MCF 10A (cell line): ENCODE measurements at regions not wholly inside any gene's neighbourhood (a gene's known extent, or its start where the extent isn't known, plus 50 kb on each side); places are given as distances from the start of the nearest gene placed in this dataset.
A peak's percentile ranks its signal among the peaks of the same experiment; 100 is the strongest.

Source experiments
- BruUV-seq: library from RNA; stranded (reverse); fragments of 400-500 nt; replicated peaks from 2 replicates; lab custom pipeline; 2021; lab: Mats Ljungman, UMichigan
- CTCF ChIA-PET: fragments of 300-600 bp; sonication (Branson Sonifier 250); formaldehyde crosslinking; extraction: SDS; loops from one replicate; lab custom pipeline; 2021; ENCODE audit warnings: antibody characterized with exemption, inconsistent platforms; lab: Yijun Ruan, JAX
- POLR2A ChIA-PET: fragments of 300-600, 350-650 bp; sonication (Branson Sonifier 250); formaldehyde crosslinking; extraction: SDS; loops from one replicate; lab custom pipeline; 2020; ENCODE audit warnings: antibody characterized with exemption, inconsistent platforms; lab: Yijun Ruan, JAX
- DNase-seq: peaks from one replicate; pipeline ENCODE4 v3.0.0-alpha.2; 2018; ENCODE audit not compliant: unreplicated experiment
- H3K27ac Mint-ChIP-seq: one replicate; pipeline ENCODE4 v1.8.0; 2022; ENCODE audit warnings: mild to moderate bottlenecking, low read depth, mixed read lengths; ENCODE audit not compliant: unreplicated experiment
- H3K27me3 Mint-ChIP-seq: one replicate; pipeline ENCODE4 v1.8.0; 2022; ENCODE audit warnings: mixed read lengths; ENCODE audit not compliant: insufficient read depth, unreplicated experiment
- H3K36me3 Mint-ChIP-seq: one replicate; pipeline ENCODE4 v1.8.0; 2022; ENCODE audit warnings: mild to moderate bottlenecking, moderate library complexity, mixed read lengths; ENCODE audit not compliant: insufficient read depth, unreplicated experiment
- H3K4me1 Mint-ChIP-seq: one replicate; pipeline ENCODE4 v1.8.0; 2022; ENCODE audit warnings: mixed read lengths; ENCODE audit not compliant: insufficient read depth, unreplicated experiment
- H3K4me3 Mint-ChIP-seq: one replicate; pipeline ENCODE4 v1.8.0; 2022; ENCODE audit warnings: mild to moderate bottlenecking, moderate library complexity, mixed read lengths; ENCODE audit not compliant: unreplicated experiment
- H3K9me3 Mint-ChIP-seq: one replicate; pipeline ENCODE4 v1.8.0; 2022; ENCODE audit warnings: mixed read lengths; ENCODE audit not compliant: unreplicated experiment
- intact Hi-C: fragments of 100-400 bp; cut with micrococcal nuclease; formaldehyde crosslinking; loops from 2 replicates; pipeline ENCODE4 v1.14.1; 2022
- TF ChIP-seq, protein P1 (sequence below): fragments of 200-600 bp; IDR thresholded peaks from one replicate; pipeline ENCODE4 v1.8.0; 2022; ENCODE audit warnings: antibody characterized with exemption, mild to moderate bottlenecking; ENCODE audit not compliant: unreplicated experiment

DNA sequence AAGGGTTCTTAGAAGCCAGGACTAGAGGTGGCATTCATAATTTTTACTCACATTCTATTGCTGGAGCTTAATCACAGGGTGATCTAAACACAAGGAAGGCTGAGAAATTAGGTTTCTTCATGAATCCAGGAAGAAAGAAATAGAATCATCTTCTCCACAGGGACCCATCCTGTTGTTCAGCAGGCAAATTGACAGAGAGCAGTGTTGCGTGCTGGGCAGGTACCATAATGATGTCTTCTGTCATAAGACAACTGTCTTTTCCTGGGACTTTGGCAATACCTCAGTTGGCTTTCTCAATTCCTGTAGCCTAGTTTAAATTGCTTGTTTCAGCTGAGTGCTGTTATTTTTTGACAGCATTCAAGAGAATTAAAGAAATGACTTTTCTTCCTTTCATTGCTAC lies 468.0 kb upstream of the SYT1 start:
- H3K4me1 Mint-ChIP-seq, result no peaks in the 10 kb centered on the region
- POLR2A ChIA-PET, result interaction anchor here (0.8 kb wide), 1 partner anchor 8 kb away, joined by 3 read pairs; no protein-coding TSS in a partner anchor
- no peak overlapping the region for H3K27ac Mint-ChIP-seq
- CTCF ChIA-PET, result interaction anchor here (1.3 kb wide), 1 partner anchor 8 kb away, joined by 4 read pairs; no protein-coding TSS in a partner anchor
- no peak overlapping the region for H3K4me3 Mint-ChIP-seq
- DNase-seq, result no peak
- intact Hi-C loops, result loop anchor here (10.0 kb wide), 1 partner anchor 168 kb away; no protein-coding TSS in a partner anchor
- BruUV-seq, result no TSS peak
- H3K27me3 Mint-ChIP-seq, result no peaks in the 10 kb centered on the region
- no peaks in the 10 kb centered on the region for H3K9me3 Mint-ChIP-seq
- TF ChIP-seq, protein P1, sequence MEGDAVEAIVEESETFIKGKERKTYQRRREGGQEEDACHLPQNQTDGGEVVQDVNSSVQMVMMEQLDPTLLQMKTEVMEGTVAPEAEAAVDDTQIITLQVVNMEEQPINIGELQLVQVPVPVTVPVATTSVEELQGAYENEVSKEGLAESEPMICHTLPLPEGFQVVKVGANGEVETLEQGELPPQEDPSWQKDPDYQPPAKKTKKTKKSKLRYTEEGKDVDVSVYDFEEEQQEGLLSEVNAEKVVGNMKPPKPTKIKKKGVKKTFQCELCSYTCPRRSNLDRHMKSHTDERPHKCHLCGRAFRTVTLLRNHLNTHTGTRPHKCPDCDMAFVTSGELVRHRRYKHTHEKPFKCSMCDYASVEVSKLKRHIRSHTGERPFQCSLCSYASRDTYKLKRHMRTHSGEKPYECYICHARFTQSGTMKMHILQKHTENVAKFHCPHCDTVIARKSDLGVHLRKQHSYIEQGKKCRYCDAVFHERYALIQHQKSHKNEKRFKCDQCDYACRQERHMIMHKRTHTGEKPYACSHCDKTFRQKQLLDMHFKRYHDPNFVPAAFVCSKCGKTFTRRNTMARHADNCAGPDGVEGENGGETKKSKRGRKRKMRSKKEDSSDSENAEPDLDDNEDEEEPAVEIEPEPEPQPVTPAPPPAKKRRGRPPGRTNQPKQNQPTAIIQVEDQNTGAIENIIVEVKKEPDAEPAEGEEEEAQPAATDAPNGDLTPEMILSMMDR, result no peak
- no peaks in the 10 kb centered on the region for H3K36me3 Mint-ChIP-seq

GRCh38 chr12:78398750-78399149 lies 465.8 kb upstream of the SYT1 start:
- BruUV-seq, result no TSS peak
- H3K27ac Mint-ChIP-seq, result no peak overlapping the region

GRCh38 chr12:78402366-78403134 lies 462.0 kb upstream of the SYT1 start:
- TF ChIP-seq, protein P1, result no peak
- no TSS peak for BruUV-seq
- ChIA-PET POLR2A (no interaction called here), CTCF (interaction anchor here (0.9 to 1.6 kb wide), 3 partner anchors 9 to 19 kb away, joined by 3 read pairs; no protein-coding TSS in a partner anchor)
- intact Hi-C loops, result no loop called here
- H3K36me3 Mint-ChIP-seq, result no peaks in the 10 kb centered on the region
- H3K27ac Mint-ChIP-seq, result peak overlapping the region; percentile 30
- no peaks in the 10 kb centered on the region for H3K27me3 Mint-ChIP-seq
- no peaks in the 10 kb centered on the region for H3K9me3 Mint-ChIP-seq
- H3K4me3 Mint-ChIP-seq, result no peak overlapping the region
- no peak for DNase-seq
- peaks cover 9% of the 10 kb centered on the region for H3K4me1 Mint-ChIP-seq

More at GRCh38 chr12:78398750-78399149, 465.8 kb upstream of the SYT1 start:
- DNase-seq, result no peak
- Mint-ChIP-seq H3K4me3 (no peak overlapping the region), H3K9me3 (no peaks in the 10 kb centered on the region), H3K27me3 (no peaks in the 10 kb centered on the region), H3K36me3 (no peaks in the 10 kb centered on the region), H3K4me1 (peaks cover 9% of the 10 kb centered on the region)
- POLR2A ChIA-PET, result no interaction called here
- CTCF ChIA-PET, result interaction anchor here (0.8 kb wide), 1 partner anchor 947 kb away, joined by 3 read pairs; no protein-coding TSS in a partner anchor
- TF ChIP-seq, protein P1, result no peak
- intact Hi-C loops, result loop anchor here (10.0 kb wide), 1 partner anchor 166 kb away; no protein-coding TSS in a partner anchor

DNA sequence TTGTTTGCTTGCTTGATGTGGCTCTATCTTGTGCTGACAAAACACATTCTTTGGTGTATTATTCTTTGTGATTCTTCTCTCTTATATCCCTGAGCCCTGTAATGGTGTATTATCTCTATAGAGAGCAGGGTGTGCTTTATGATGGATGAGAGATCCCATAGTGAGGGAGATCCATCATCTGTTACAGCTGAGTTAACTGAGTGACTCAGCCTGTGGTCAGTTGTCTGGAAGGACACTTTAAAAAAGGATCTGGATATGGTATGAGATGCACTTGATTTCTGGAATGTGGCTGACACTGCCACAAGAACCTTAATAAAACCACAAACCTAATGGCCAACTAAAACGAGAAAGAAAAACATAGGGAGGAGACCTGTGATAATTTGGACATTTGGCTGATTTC lies 461.4 kb upstream of the SYT1 start:
- intact Hi-C loops, result no loop called here

More for the DNA sequence above, 461.4 kb upstream of the SYT1 start:
- Mint-ChIP-seq H3K4me3 (no peak overlapping the region), H3K9me3 (no peaks in the 10 kb centered on the region), H3K27me3 (no peaks in the 10 kb centered on the region), H3K4me1 (peaks cover 9% of the 10 kb centered on the region), H3K36me3 (no peaks in the 10 kb centered on the region), H3K27ac (peak overlapping the region; percentile 30)
- TF ChIP-seq, protein P1, result no peak
- no TSS peak for BruUV-seq
- CTCF ChIA-PET, result interaction anchor here (0.7 to 1.6 kb wide), 3 partner anchors 9 to 20 kb away, joined by 3 to 4 read pairs (median 3); no protein-coding TSS in a partner anchor
- peak; percentile 57 for DNase-seq
- POLR2A ChIA-PET, result no interaction called here
